OCI-LY3 (cell line): ENCODE measurements at regions not wholly inside any gene's neighbourhood (a gene's known extent, or its start where the extent isn't known, plus 50 kb on each side); places are given as distances from the start of the nearest gene placed in this dataset.

Source experiments
- H2AFZ ChIP-seq: fragments of 200-600, 300-600 bp; shearing (Covaris generic); 2 replicates; pipeline ENCODE4 v1.6.0; 2014; ENCODE audit warnings: antibody characterized with exemption, low read depth, low read length
- H3K27ac ChIP-seq: fragments of 200-600, 300-600 bp; sonication (generic); 2 replicates; pipeline ENCODE4 v1.5.1; 2014; ENCODE audit warnings: mild to moderate bottlenecking, low read length, moderate library complexity, mixed read lengths
- H3K27me3 ChIP-seq: fragments of 200-600, 300-600 bp; sonication (generic); 2 replicates; pipeline ENCODE4 v1.6.1; 2014; ENCODE audit warnings: low read depth, low read length, mixed read lengths
- H3K36me3 ChIP-seq: fragments of 200-600, 300-600 bp; sonication (generic); replicated peaks from 2 replicates; pipeline ENCODE3; 2014; ENCODE audit warnings: low read depth, low read length, mixed read lengths
- H3K4me1 ChIP-seq: fragments of 300-600, 200-600 bp; sonication (generic); 2 replicates; pipeline ENCODE4 v1.6.1; 2014; ENCODE audit warnings: low read length, mixed read lengths
- H3K4me2 ChIP-seq: fragments of 200-600, 300-600 bp; sonication (generic); 2 replicates; pipeline ENCODE4 v1.6.1; 2014; ENCODE audit warnings: low read length, mixed read lengths
- H3K4me3 ChIP-seq: fragments of 300-600, 200-600 bp; sonication (generic); 2 replicates; pipeline ENCODE4 v1.5.1; 2014; ENCODE audit warnings: antibody characterized with exemption, mild to moderate bottlenecking, low read length, moderate library complexity
- H3K79me2 ChIP-seq: fragments of 300-600, 200-600 bp; shearing (Covaris generic); 2 replicates; pipeline ENCODE4 v1.6.1; 2014; ENCODE audit warnings: mild to moderate bottlenecking, low read length, mixed read lengths
- H3K9ac ChIP-seq: fragments of 300-600, 200-600 bp; shearing (Covaris generic); 2 replicates; pipeline ENCODE4 v1.6.0; 2014; ENCODE audit warnings: mild to moderate bottlenecking, low read length, moderate library complexity
- H3K9me3 ChIP-seq: fragments of 200-600, 300-600 bp; shearing (Covaris generic); 2 replicates; pipeline ENCODE4 v1.6.1; 2014; ENCODE audit warnings: low read length, mixed read lengths; ENCODE audit not compliant: insufficient read depth
- H4K20me1 ChIP-seq: fragments of 200-600, 300-600 bp; sonication (generic); 2 replicates; pipeline ENCODE4 v1.6.1; 2016; ENCODE audit warnings: low read length, mixed read lengths; ENCODE audit not compliant: insufficient read depth
- CTCF ChIP-seq: fragments of 200-600, 300-600 bp; sonication (generic); IDR thresholded peaks from 2 replicates; pipeline ENCODE4 v1.5.1; 2014; ENCODE audit warnings: antibody characterized with exemption, low read length, low read depth
- EZH2phosphoT487 ChIP-seq: fragments of 200-600 bp; shearing (Covaris generic); IDR thresholded peaks from 2 replicates; pipeline ENCODE4 v1.6.1; 2018; ENCODE audit warnings: antibody characterized with exemption, mixed run types, low read depth

GRCh38 chr13:83184819-83185218 lies 697.5 kb downstream of the SLITRK1 start:
- no peaks in the 10 kb centered on the region for H3K79me2 ChIP-seq
- no peak overlapping the region for H3K9ac ChIP-seq

GRCh38 chr13:83184150-83184475 lies 698.2 kb downstream of the SLITRK1 start:
- peaks cover 4% of the 10 kb centered on the region; the same call in 1 of the 2 replicates for H3K9me3 ChIP-seq
- no peaks in the 10 kb centered on the region for H3K4me1 ChIP-seq
- H3K9ac ChIP-seq = no peak overlapping the region
- H3K4me3 ChIP-seq = no peak overlapping the region
- no peaks in the 10 kb centered on the region for H3K79me2 ChIP-seq
- no peaks in the 10 kb centered on the region for H3K36me3 ChIP-seq
- no peak overlapping the region for H3K27ac ChIP-seq
- TF ChIP-seq CTCF = no peak
- TF ChIP-seq EZH2phosphoT487 = no peak
- H3K4me2 ChIP-seq = no peak overlapping the region
- no peaks in the 10 kb centered on the region for H4K20me1 ChIP-seq
- no peak overlapping the region for H2AFZ ChIP-seq
- no peaks in the 10 kb centered on the region for H3K27me3 ChIP-seq

More at GRCh38 chr13:83184819-83185218, 697.5 kb downstream of the SLITRK1 start:
- no peak for TF ChIP-seq CTCF
- Histone ChIP-seq H3K4me3 (no peak overlapping the region), H4K20me1 (no peaks in the 10 kb centered on the region), H2AFZ (no peak overlapping the region), H3K4me1 (no peaks in the 10 kb centered on the region), H3K27ac (no peak overlapping the region), H3K27me3 (no peaks in the 10 kb centered on the region), H3K36me3 (no peaks in the 10 kb centered on the region), H3K9me3 (peaks cover 4% of the 10 kb centered on the region; the same call in 1 of the 2 replicates), H3K4me2 (no peak overlapping the region)

GRCh38 chr13:83183439-83184149 lies 698.7 kb downstream of the SLITRK1 start:
- TF ChIP-seq CTCF (no peak), EZH2phosphoT487 (no peak)
- no peaks in the 10 kb centered on the region for H3K27me3 ChIP-seq
- no peak overlapping the region for H3K4me2 ChIP-seq
- no peaks in the 10 kb centered on the region for H3K36me3 ChIP-seq
- no peaks in the 10 kb centered on the region for H4K20me1 ChIP-seq
- peaks cover 4% of the 10 kb centered on the region; the same call in 1 of the 2 replicates for H3K9me3 ChIP-seq
- H3K4me1 ChIP-seq = no peaks in the 10 kb centered on the region
- no peak overlapping the region; the same call in 1 of the 2 replicates for H2AFZ ChIP-seq
- no peaks in the 10 kb centered on the region for H3K79me2 ChIP-seq
- no peak overlapping the region for H3K27ac ChIP-seq
- H3K9ac ChIP-seq = no peak overlapping the region
- H3K4me3 ChIP-seq = no peak overlapping the region

GRCh38 chr13:83182845-83183244 lies 699.4 kb downstream of the SLITRK1 start:
- H2AFZ ChIP-seq = no peak overlapping the region
- no peak overlapping the region for H3K27ac ChIP-seq
- no peaks in the 10 kb centered on the region for H3K36me3 ChIP-seq
- H4K20me1 ChIP-seq = no peaks in the 10 kb centered on the region
- no peak overlapping the region for H3K4me3 ChIP-seq
- H3K79me2 ChIP-seq = no peaks in the 10 kb centered on the region
- no peaks in the 10 kb centered on the region for H3K4me1 ChIP-seq
- TF ChIP-seq EZH2phosphoT487 (no peak), CTCF (no peak)
- peaks cover 4% of the 10 kb centered on the region; the same call in 1 of the 2 replicates for H3K9me3 ChIP-seq
- no peaks in the 10 kb centered on the region for H3K27me3 ChIP-seq
- no peak overlapping the region for H3K9ac ChIP-seq
- H3K4me2 ChIP-seq = no peak overlapping the region
